Hepatocyte (in vitro differentiated cells): ENCODE measurements at regions not wholly inside any gene's neighbourhood (a gene's known extent, or its start where the extent isn't known, plus 50 kb on each side); places are given as distances from the start of the nearest gene placed in this dataset.

Experiments
- CTCF ChIP-seq: fragments of 200-600 bp; sonication (generic); IDR thresholded peaks from 2 replicates; pipeline ENCODE4 v1.5.1; 2016; ENCODE audit warnings: antibody characterized with exemption, mild to moderate bottlenecking; ENCODE audit not compliant: poor library complexity
- EZH2phosphoT487 ChIP-seq: fragments of 200-600 bp; sonication (generic); IDR thresholded peaks from one replicate; pipeline ENCODE4 v1.6.1; 2018; ENCODE audit warnings: antibody characterized with exemption, mild to moderate bottlenecking, low read depth, moderate library complexity; ENCODE audit not compliant: unreplicated experiment, severe bottlenecking

DNA sequence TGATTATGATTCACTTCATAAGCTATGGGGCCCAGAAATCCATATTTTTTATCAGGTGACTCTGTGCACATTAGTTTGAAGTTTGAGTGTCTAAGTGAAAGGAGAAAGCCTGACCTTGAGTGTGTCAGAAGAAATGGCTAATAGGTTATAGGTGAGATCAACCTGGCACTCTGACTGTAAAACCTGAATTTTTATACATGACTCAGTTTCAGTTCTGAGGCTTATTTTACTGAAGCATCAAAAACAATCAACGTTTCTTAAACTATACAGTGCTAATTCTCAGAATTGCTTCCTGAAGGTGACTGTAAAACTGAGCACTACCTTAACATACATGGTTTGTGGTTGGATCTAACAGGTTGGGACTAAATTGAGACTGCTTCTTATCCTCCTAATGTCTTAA, 159.4 kb upstream of the AHR start:
- TF ChIP-seq CTCF (no peak), EZH2phosphoT487 (no peak)
